Gastrocnemius medialis (tissue), 4 donors: ENCODE measurements at regions not wholly inside any gene's neighbourhood (a gene's known extent, or its start where the extent isn't known, plus 50 kb on each side); places are given as distances from the start of the nearest gene placed in this dataset.

Experiments used
- ATAC-seq, 2 donors: fragments of 150-250 bp; one replicate each; pipeline ENCODE4 v1.9.1; 2016
- DNase-seq, 2 donors: peaks; one replicate each; pipeline ENCODE4 v3.0.0-alpha.2; 2019
- H3K27ac ChIP-seq, 4 donors: fragments of 200-600 bp; sonication (generic); 1 replicate in 1 of 4; 2 replicates in 3 of 4; pipeline ENCODE4 v1.5.1; 2016 to 2018; ENCODE audit warnings: mild to moderate bottlenecking in 2 of 4, moderate library complexity in 1 of 4
- H3K27me3 ChIP-seq, 3 donors: fragments of 200-600 bp; sonication (generic) in 2 of 3; 1 replicate in 1 of 3; 2 replicates in 2 of 3; pipeline versions ENCODE4 v1.5.1 to v1.6.0; 2016 to 2019; ENCODE audit warnings: mild to moderate bottlenecking in 1 of 3, moderate library complexity in 1 of 3
- H3K36me3 ChIP-seq, 2 donors: fragments of 200-600 bp; sonication (generic) in 1 of 2; one replicate each; pipeline ENCODE4 v1.5.1; 2017 to 2018
- H3K4me1 ChIP-seq, 2 donors: fragments of 200-600 bp; sonication (generic) in 1 of 2; one replicate each; pipeline ENCODE4 v1.5.1; 2016 to 2017; ENCODE audit warnings: mild to moderate bottlenecking in 2 of 2
- H3K4me3 ChIP-seq, 4 donors: fragments of 200-600 bp; sonication (generic) in 3 of 4; 1 replicate in 1 of 4; 2 replicates in 3 of 4; pipeline ENCODE4 v1.5.1; 2016 to 2019; ENCODE audit warnings: mild to moderate bottlenecking in 2 of 4
- H3K9me3 ChIP-seq, 3 donors: fragments of 200-600 bp; sonication (generic) in 2 of 3; 1 replicate in 1 of 3; 2 replicates in 2 of 3; pipeline ENCODE4 v1.5.1; 2016 to 2019
- POLR2A ChIP-seq, 2 donors: fragments of 450-650 bp; IDR thresholded peaks; one replicate each; pipeline ENCODE4 v1.6.1; 2017; ENCODE audit warnings: antibody characterized with exemption in 2 of 2, mild to moderate bottlenecking in 2 of 2, moderate library complexity in 2 of 2
- in situ Hi-C, 4 donors: fragments of 200-750 bp; cut with MboI; loops; one replicate each; pipeline versions ENCODE4 v1.15.0 to v1.8.0; 2017; ENCODE audit warnings: low sequenced_read_pairs in 4 of 4
- intact Hi-C: fragments of 100-400 bp; cut with DNase I; formaldehyde crosslinking; loops from one replicate; pipeline ENCODE4 v1.15.1; 2023; ENCODE audit warnings: low total_unique reads
- TF ChIP-seq, protein P1 (sequence below), 5 experiments: fragments of 450-650 bp in 3 of 5; fragments of 200-600 bp in 2 of 5; sonication (generic) in 2 of 5; IDR thresholded peaks in 4 of 5; conservative IDR thresholded peaks in 1 of 5; 1 replicate in 4 of 5; 2 replicates in 1 of 5; pipeline ENCODE4 v1.5.1; 2016 to 2019; ENCODE audit warnings: antibody characterized with exemption in 5 of 5, mild to moderate bottlenecking in 3 of 5, moderate library complexity in 3 of 5

DNA sequence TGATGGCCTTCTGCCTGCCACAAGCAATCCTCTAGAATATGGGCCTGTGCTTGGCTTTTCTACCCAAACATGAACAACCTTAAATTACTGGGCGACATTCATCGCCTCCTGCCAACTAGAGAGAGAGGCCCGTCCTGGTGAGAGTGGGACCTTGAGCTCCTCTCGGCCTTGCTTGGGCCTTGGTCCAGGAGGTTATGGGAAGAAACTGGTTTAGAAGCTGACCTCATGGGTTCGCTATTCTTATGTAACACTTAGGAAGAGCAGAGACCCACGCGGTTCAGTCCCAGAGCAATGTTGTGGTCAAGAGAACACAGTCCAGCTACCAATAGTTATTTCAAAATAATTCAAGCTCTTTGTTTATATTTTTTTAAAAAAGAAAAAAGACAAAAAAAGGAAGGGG lies 176.3 kb upstream of the ZNF32 start:
- intact Hi-C loops (no loop called here), in situ Hi-C loops (no loop called here)
- peak overlapping the region; percentile 71 to 77 (median 75) for H3K27ac ChIP-seq
- H3K4me3 ChIP-seq, result no peak overlapping the region
- no peaks in the 10 kb centered on the region for H3K27me3 ChIP-seq
- peaks cover 6 to 14% of the 10 kb centered on the region in 2 donors for H3K4me1 ChIP-seq
- ATAC-seq (peak; percentile 84 to 88), DNase-seq (peak; percentile 50 to 70)
- no peaks in the 10 kb centered on the region for H3K36me3 ChIP-seq
- no peaks in the 10 kb centered on the region for H3K9me3 ChIP-seq
- TF ChIP-seq, protein P1, sequence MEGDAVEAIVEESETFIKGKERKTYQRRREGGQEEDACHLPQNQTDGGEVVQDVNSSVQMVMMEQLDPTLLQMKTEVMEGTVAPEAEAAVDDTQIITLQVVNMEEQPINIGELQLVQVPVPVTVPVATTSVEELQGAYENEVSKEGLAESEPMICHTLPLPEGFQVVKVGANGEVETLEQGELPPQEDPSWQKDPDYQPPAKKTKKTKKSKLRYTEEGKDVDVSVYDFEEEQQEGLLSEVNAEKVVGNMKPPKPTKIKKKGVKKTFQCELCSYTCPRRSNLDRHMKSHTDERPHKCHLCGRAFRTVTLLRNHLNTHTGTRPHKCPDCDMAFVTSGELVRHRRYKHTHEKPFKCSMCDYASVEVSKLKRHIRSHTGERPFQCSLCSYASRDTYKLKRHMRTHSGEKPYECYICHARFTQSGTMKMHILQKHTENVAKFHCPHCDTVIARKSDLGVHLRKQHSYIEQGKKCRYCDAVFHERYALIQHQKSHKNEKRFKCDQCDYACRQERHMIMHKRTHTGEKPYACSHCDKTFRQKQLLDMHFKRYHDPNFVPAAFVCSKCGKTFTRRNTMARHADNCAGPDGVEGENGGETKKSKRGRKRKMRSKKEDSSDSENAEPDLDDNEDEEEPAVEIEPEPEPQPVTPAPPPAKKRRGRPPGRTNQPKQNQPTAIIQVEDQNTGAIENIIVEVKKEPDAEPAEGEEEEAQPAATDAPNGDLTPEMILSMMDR (IDR thresholded peaks at IDR 0.05 in 4 of 5, conservative IDR thresholded peaks at IDR 0.05 in 1 of 5), result no peak
- no peak for TF ChIP-seq POLR2A (IDR thresholded peaks at IDR 0.05)

DNA sequence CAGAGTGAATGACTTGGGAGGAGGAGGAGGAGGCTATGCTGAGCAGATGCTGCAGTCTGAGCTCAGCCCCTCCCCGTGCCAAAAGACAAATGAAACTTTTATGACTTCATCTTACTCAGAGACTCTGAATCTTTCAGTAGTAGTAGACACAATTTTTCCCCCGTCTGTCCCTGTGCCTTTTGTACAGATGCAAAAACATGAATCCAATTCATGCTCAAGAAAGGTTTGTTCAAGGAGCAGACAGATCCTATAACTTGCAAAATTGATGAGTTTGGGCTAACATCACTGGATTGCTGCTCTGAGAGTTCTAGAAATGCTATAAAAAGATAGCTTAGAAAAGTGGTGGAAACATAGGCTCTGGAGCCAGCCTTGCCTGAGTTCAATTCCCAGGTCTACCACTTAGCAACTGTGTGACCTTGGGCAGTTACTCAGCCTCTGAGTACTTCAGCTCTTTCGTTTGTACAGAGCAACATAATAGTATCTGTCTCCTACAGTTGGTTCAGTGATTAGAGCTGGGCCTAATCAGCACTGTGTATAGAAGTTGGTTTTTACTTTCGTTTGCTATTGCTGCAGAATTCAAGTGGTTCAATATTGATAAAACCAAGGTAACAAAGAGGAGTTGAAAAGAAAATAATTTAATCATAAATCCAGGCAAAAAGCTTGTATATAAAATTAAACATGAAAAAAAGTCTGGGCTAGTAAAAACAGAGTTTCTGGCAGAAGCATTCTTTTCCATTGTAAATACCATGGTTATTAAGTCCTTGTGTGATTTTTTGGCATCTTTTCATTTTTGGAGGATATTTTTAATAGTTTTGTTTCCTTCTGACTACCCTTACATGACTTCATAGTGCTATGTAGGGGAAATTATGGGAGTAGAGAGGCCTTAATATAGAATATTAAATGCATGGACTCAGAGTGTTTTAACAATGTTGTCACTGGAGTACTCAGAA lies 174.2 kb upstream of the ZNF32 start:
- Histone ChIP-seq H3K4me1 (peaks cover 6 to 14% of the 10 kb centered on the region in 2 donors), H3K9me3 (no peaks in the 10 kb centered on the region), H3K27me3 (no peaks in the 10 kb centered on the region), H3K27ac (peak overlapping the region; percentile 57 to 76 (median 73)), H3K4me3 (no peak overlapping the region), H3K36me3 (no peaks in the 10 kb centered on the region)
- TF ChIP-seq POLR2A (IDR thresholded peaks at IDR 0.05), result no peak
- TF ChIP-seq, protein P1 (IDR thresholded peaks at IDR 0.05 in 4 of 5, conservative IDR thresholded peaks at IDR 0.05 in 1 of 5), result no peak
- in situ Hi-C loops (no loop called here), intact Hi-C loops (no loop called here)
- DNase-seq (no peak), ATAC-seq (no peak)

DNA sequence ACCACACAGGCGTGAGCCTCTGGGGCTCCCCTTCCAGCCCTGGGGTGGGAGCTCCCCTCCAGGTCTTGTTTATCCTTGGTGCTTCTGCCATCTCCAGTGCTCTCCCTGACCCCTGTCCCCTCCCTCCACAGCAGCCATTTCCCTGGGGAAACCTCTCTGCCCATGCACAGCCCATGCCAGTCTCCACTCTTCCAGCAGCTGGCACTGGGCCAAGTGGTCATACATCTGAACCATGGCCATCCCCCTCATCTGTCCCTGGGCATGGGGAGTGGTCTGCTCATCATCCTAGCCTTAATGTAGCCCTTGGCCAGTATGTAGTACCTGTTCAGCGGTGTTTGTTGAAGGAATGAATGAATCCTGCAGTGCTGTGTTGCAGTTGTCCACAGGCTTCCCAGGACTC lies 172.4 kb upstream of the ZNF32 start:
- H3K4me3 ChIP-seq, result no peak overlapping the region
- no peak for ATAC-seq
- H3K36me3 ChIP-seq, result no peaks in the 10 kb centered on the region
- peaks cover 6 to 18% of the 10 kb centered on the region in 2 donors for H3K4me1 ChIP-seq
- in situ Hi-C loops (no loop called here), intact Hi-C loops (no loop called here)
- no peaks in the 10 kb centered on the region for H3K9me3 ChIP-seq
- no peaks in the 10 kb centered on the region for H3K27me3 ChIP-seq
- no peak overlapping the region for H3K27ac ChIP-seq
- TF ChIP-seq POLR2A (IDR thresholded peaks at IDR 0.05), result no peak
- TF ChIP-seq, protein P1 (IDR thresholded peaks at IDR 0.05 in 4 of 5, conservative IDR thresholded peaks at IDR 0.05 in 1 of 5), result no peak
- DNase-seq, result no peak

DNA sequence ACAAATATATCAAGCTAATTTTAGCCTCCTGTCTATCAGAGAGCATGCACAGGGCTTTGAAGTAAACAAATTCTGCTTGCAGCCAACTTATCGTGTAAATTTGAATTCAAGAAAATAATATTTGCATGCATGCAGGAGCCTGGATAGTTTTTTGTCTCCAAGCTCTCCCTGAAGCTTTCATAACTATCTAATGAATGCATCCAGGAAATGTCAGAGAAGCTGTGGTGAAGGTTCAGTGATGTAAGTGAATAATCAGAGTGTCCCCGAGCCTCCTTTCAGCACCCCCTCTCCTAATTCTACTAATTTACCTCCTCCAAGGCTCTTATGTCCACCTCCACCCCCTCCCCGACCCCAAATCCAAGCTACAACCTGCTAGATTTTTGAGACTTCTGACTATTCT lies 172.0 kb upstream of the ZNF32 start:
- Histone ChIP-seq H3K4me1 (peaks cover 5 to 18% of the 10 kb centered on the region in 2 donors), H3K36me3 (no peaks in the 10 kb centered on the region), H3K27me3 (no peaks in the 10 kb centered on the region), H3K9me3 (no peaks in the 10 kb centered on the region), H3K27ac (no peak overlapping the region), H3K4me3 (no peak overlapping the region)
- in situ Hi-C loops, result no loop called here
- TF ChIP-seq, protein P1 (IDR thresholded peaks at IDR 0.05 in 4 of 5, conservative IDR thresholded peaks at IDR 0.05 in 1 of 5), result no peak
- no peak for TF ChIP-seq POLR2A (IDR thresholded peaks at IDR 0.05)
- DNase-seq, result no peak
- intact Hi-C loops, result no loop called here
- no peak for ATAC-seq
